Activated CD8-positive, alpha-beta T cell treated with anti-CD3 and anti-CD28 coated beads for 36 hours (primary cell): ENCODE measurements at regions not wholly inside any gene's neighbourhood (a gene's known extent, or its start where the extent isn't known, plus 50 kb on each side); places are given as distances from the start of the nearest gene placed in this dataset.

ENCODE experiments used
- ATAC-seq: fragments of 200-7000 bp; cut with Tn5 transposase; one replicate; pipeline ENCODE4 v1.10.0; 2021; ENCODE audit warnings: mild to moderate bottlenecking, moderate library complexity
- CTCF ChIA-PET: fragments of 350-600 bp; sonication (Branson Sonifier 250); formaldehyde crosslinking; loops from one replicate; lab custom pipeline; 2021; ENCODE audit warnings: antibody characterized with exemption; lab: Charles Lee
- POLR2A ChIA-PET: fragments of 350-600 bp; sonication (Branson Sonifier 250); formaldehyde crosslinking; loops from one replicate; lab custom pipeline; 2021; ENCODE audit warnings: antibody characterized with exemption; lab: Charles Lee
- DNase-seq: peaks from one replicate; pipeline ENCODE4 v3.0.0-alpha.2; 2020
- H3K27ac Mint-ChIP-seq: one replicate; pipeline ENCODE4 v1.8.0; 2021; ENCODE audit warnings: mild to moderate bottlenecking, mixed read lengths
- H3K27me3 Mint-ChIP-seq: one replicate; pipeline ENCODE4 v1.8.0; 2021; ENCODE audit warnings: mixed read lengths
- H3K36me3 Mint-ChIP-seq: one replicate; pipeline ENCODE4 v1.8.0; 2021; ENCODE audit warnings: low read depth, mixed read lengths
- H3K4me1 Mint-ChIP-seq: one replicate; pipeline ENCODE4 v1.8.0; 2021; ENCODE audit warnings: low read depth, mixed read lengths
- H3K4me3 Mint-ChIP-seq: one replicate; pipeline ENCODE4 v1.8.0; 2021; ENCODE audit warnings: mild to moderate bottlenecking, moderate library complexity, mixed read lengths
- H3K9me3 Mint-ChIP-seq: one replicate; pipeline ENCODE4 v1.8.0; 2021; ENCODE audit warnings: mixed read lengths
- CTCF ChIP-seq: fragments of 200-600 bp; IDR thresholded peaks from one replicate; pipeline ENCODE4 v1.8.0; 2022; ENCODE audit warnings: antibody characterized with exemption, mild to moderate bottlenecking
- intact Hi-C: fragments of 100-400 bp; cut with micrococcal nuclease; formaldehyde crosslinking; loops from one replicate; pipeline ENCODE4 v1.10.0; 2022

GRCh38 chr11:133713406-133713805 lies 131.9 kb downstream of the SPATA19 start:
- ChIA-PET POLR2A (no interaction called here), CTCF (interaction anchor here (1.1 kb wide), 1 partner anchor 116 kb away, joined by 3 read pairs; no protein-coding TSS in a partner anchor)
- H3K9me3 Mint-ChIP-seq, result no peaks in the 10 kb centered on the region
- TF ChIP-seq CTCF, result no peak
- intact Hi-C loops, result no loop called here
- no peak overlapping the region for H3K4me3 Mint-ChIP-seq
- no peaks in the 10 kb centered on the region for H3K36me3 Mint-ChIP-seq
- peaks cover 3% of the 10 kb centered on the region for H3K27me3 Mint-ChIP-seq
- H3K27ac Mint-ChIP-seq, result no peak overlapping the region
- no peak for ATAC-seq
- no peak for DNase-seq
- no peaks in the 10 kb centered on the region for H3K4me1 Mint-ChIP-seq

DNA sequence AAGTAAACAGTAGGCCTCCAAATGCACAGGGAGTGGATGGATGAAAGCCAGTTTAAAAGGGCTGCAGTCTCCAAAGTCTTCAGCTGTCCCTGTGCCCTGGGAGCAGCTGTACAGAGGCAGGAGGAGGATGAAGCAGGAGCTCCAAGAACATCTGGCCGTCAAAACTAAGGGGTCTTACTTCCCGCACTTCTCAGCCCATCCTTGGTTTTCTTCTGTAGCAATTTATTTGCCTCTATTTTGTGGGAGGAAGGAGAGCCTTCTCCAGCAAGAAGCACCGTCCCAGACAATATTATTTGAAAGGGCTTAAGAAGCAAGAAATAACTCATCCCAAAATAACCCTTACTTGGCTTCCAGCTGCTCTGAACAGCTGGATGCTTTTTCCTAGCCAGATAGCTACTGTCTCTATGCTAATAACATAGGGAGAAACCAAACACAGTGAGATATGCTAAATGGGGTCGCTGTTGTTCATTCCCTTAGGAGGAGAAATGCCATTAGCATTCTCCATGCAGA lies 133.2 kb downstream of the SPATA19 start:
- H3K4me1 Mint-ChIP-seq, result no peaks in the 10 kb centered on the region
- POLR2A ChIA-PET, result interaction anchor here (0.6 kb wide), 1 partner anchor 261 kb away, joined by 3 read pairs; no protein-coding TSS in a partner anchor
- H3K36me3 Mint-ChIP-seq, result no peaks in the 10 kb centered on the region

GRCh38 chr11:133711545-133711944 lies 133.8 kb downstream of the SPATA19 start:
- no peaks in the 10 kb centered on the region for H3K36me3 Mint-ChIP-seq
- no peak for ATAC-seq
- H3K9me3 Mint-ChIP-seq, result no peaks in the 10 kb centered on the region
- ChIA-PET CTCF (no interaction called here), POLR2A (interaction anchor here (0.6 kb wide), 1 partner anchor 261 kb away, joined by 3 read pairs; no protein-coding TSS in a partner anchor)
- H3K27ac Mint-ChIP-seq, result no peak overlapping the region
- no peak for DNase-seq
- peaks cover 3% of the 10 kb centered on the region for H3K27me3 Mint-ChIP-seq
- no peak overlapping the region for H3K4me3 Mint-ChIP-seq
- H3K4me1 Mint-ChIP-seq, result no peaks in the 10 kb centered on the region
- intact Hi-C loops, result no loop called here
- no peak for TF ChIP-seq CTCF

More for the DNA sequence above, 133.2 kb downstream of the SPATA19 start:
- CTCF ChIA-PET, result interaction anchor here (1.1 kb wide), 1 partner anchor 117 kb away, joined by 3 read pairs; no protein-coding TSS in a partner anchor
- no peak overlapping the region for H3K4me3 Mint-ChIP-seq
- peaks cover 3% of the 10 kb centered on the region for H3K27me3 Mint-ChIP-seq
- no peak for TF ChIP-seq CTCF
- no peak overlapping the region for H3K27ac Mint-ChIP-seq
- ATAC-seq (no peak), DNase-seq (no peak)
- intact Hi-C loops, result no loop called here
- H3K9me3 Mint-ChIP-seq, result no peaks in the 10 kb centered on the region

- intact Hi-C loops, result no loop called here
Measured at GRCh38 chr11:133710681-133711240, 134.6 kb downstream of the SPATA19 start.

More at GRCh38 chr11:133710681-133711240, 134.6 kb downstream of the SPATA19 start:
- Mint-ChIP-seq H3K36me3 (no peaks in the 10 kb centered on the region), H3K4me1 (no peaks in the 10 kb centered on the region), H3K27me3 (peaks cover 3% of the 10 kb centered on the region), H3K27ac (no peak overlapping the region), H3K4me3 (no peak overlapping the region), H3K9me3 (no peaks in the 10 kb centered on the region)
- DNase-seq (no peak), ATAC-seq (no peak)
- TF ChIP-seq CTCF, result no peak
- POLR2A ChIA-PET, result no interaction called here
- CTCF ChIA-PET, result no interaction called here
